WTC11 (cell line): ENCODE measurements at regions not wholly inside any gene's neighbourhood (a gene's known extent, or its start where the extent isn't known, plus 50 kb on each side); places are given as distances from the start of the nearest gene placed in this dataset.
"Not testable (repeated sequence)": the region's sequence is repeated elsewhere in the genome, so short reads cannot be mapped to it uniquely, and the experiment has no call there.

ENCODE experiments used
- ATAC-seq: fragments of 200-7000 bp; cut with Tn5 transposase; 2 replicates; pipeline ENCODE4 v1.10.0; 2021; ENCODE audit warnings: mild to moderate bottlenecking, moderate library complexity
- CTCF ChIA-PET: fragments of 300-600 bp; sonication (Branson Sonifier 250); formaldehyde crosslinking; loops from one replicate; lab custom pipeline; 2021; ENCODE audit warnings: antibody characterized with exemption; lab: Charles Lee
- POLR2A ChIA-PET: fragments of 350-600 bp; sonication (Branson Sonifier 250); formaldehyde crosslinking; loops from one replicate; lab custom pipeline; 2021; ENCODE audit warnings: antibody characterized with exemption; lab: Charles Lee
- DNase-seq: peaks from one replicate; pipeline ENCODE4 v3.0.0; 2021; ENCODE audit warnings: low spot score
- H3K27ac Mint-ChIP-seq: 2 replicates; pipeline ENCODE4 v1.8.0; 2021; ENCODE audit warnings: mixed read lengths
- H3K27me3 Mint-ChIP-seq: 2 replicates; pipeline ENCODE4 v1.8.0; 2021; ENCODE audit warnings: low read depth, mild to moderate bottlenecking, moderate library complexity, mixed read lengths
- H3K36me3 Mint-ChIP-seq: 2 replicates; pipeline ENCODE4 v1.8.0; 2021; ENCODE audit warnings: mixed read lengths
- H3K4me1 Mint-ChIP-seq: 2 replicates; pipeline ENCODE4 v1.8.0; 2022; ENCODE audit warnings: mixed read lengths
- H3K4me3 Mint-ChIP-seq: 2 replicates; pipeline ENCODE4 v1.8.0; 2021; ENCODE audit warnings: mild to moderate bottlenecking, moderate library complexity, mixed read lengths
- H3K9me3 Mint-ChIP-seq: 2 replicates; pipeline ENCODE4 v1.8.0; 2021; ENCODE audit warnings: mixed read lengths
- AR ChIP-seq: fragments of 250-450 bp; sonication (Bioruptor Pico); IDR thresholded peaks from 2 replicates; pipeline ENCODE4 v1.9.0; 2021; ENCODE audit warnings: mild to moderate bottlenecking
- CDX4 ChIP-seq: fragments of 250-450 bp; sonication (Bioruptor Pico); IDR thresholded peaks from 2 replicates; pipeline ENCODE4 v1.9.0; 2021; ENCODE audit warnings: moderate library complexity, mild to moderate bottlenecking, inconsistent platforms, borderline replicate concordance
- E2F1 ChIP-seq: sonication (generic); formaldehyde crosslinking; IDR thresholded peaks from 2 replicates; pipeline ENCODE4 v1.8.0; 2022; ENCODE audit warnings: mild to moderate bottlenecking, missing genetic modification reagents
- E2F5 ChIP-seq: sonication (generic); formaldehyde crosslinking; IDR thresholded peaks from 2 replicates; pipeline ENCODE4 v1.8.1; 2022; ENCODE audit warnings: mild to moderate bottlenecking, moderate library complexity, missing genetic modification reagents
- FOXP1 ChIP-seq: sonication (generic); formaldehyde crosslinking; IDR thresholded peaks from 2 replicates; pipeline ENCODE4 v1.8.0; 2022; ENCODE audit warnings: missing genetic modification reagents, mild to moderate bottlenecking, moderate library complexity, borderline replicate concordance
- GTF2I ChIP-seq: fragments of 250-450 bp; sonication (Bioruptor Pico); conservative IDR thresholded peaks from 2 replicates; pipeline ENCODE4 v1.4.0; 2021; ENCODE audit warnings: mild to moderate bottlenecking
- KAT7 ChIP-seq: sonication (generic); formaldehyde crosslinking; IDR thresholded peaks from 2 replicates; pipeline ENCODE4 v1.8.1; 2023; ENCODE audit warnings: missing genetic modification reagents, mild to moderate bottlenecking, borderline replicate concordance
- MAX ChIP-seq: sonication (generic); formaldehyde crosslinking; IDR thresholded peaks from 2 replicates; pipeline ENCODE4 v1.8.0; 2022; ENCODE audit warnings: mild to moderate bottlenecking, missing genetic modification reagents
- OVOL2 ChIP-seq: fragments of 250-450 bp; sonication (Bioruptor Pico); IDR thresholded peaks from 2 replicates; pipeline ENCODE4 v1.9.0; 2021; ENCODE audit warnings: mild to moderate bottlenecking, borderline replicate concordance
- RORB ChIP-seq: fragments of 250-450 bp; sonication (Bioruptor Pico); IDR thresholded peaks from 2 replicates; pipeline ENCODE4 v1.9.0; 2021; ENCODE audit warnings: mild to moderate bottlenecking
- SOX15 ChIP-seq: fragments of 250-450 bp; sonication (Bioruptor Pico); IDR thresholded peaks from 2 replicates; pipeline ENCODE4 v1.9.0; 2021; ENCODE audit warnings: mild to moderate bottlenecking
- STAT6 ChIP-seq: sonication (generic); formaldehyde crosslinking; conservative IDR thresholded peaks from 2 replicates; pipeline ENCODE4 v1.8.1; 2023; ENCODE audit warnings: mild to moderate bottlenecking, low read depth, missing genetic modification reagents, moderate library complexity
- TEAD1 ChIP-seq: sonication (generic); formaldehyde crosslinking; IDR thresholded peaks from 2 replicates; pipeline ENCODE4 v1.8.0; 2022; ENCODE audit warnings: mild to moderate bottlenecking, missing genetic modification reagents
- TP53 ChIP-seq: sonication (generic); formaldehyde crosslinking; IDR thresholded peaks from 2 replicates; pipeline ENCODE4 v1.8.1; 2023; ENCODE audit warnings: mild to moderate bottlenecking, missing genetic modification reagents
- ZMAT4 ChIP-seq: fragments of 250-450 bp; sonication (Bioruptor Pico); IDR thresholded peaks from 2 replicates; pipeline ENCODE4 v1.9.0; 2021; ENCODE audit warnings: mild to moderate bottlenecking
- ZNF317 ChIP-seq: sonication (generic); formaldehyde crosslinking; IDR thresholded peaks from 2 replicates; pipeline ENCODE4 v1.8.1; 2023; ENCODE audit warnings: low read depth, mild to moderate bottlenecking, moderate library complexity, missing genetic modification reagents, borderline replicate concordance
- ZNF416 ChIP-seq: fragments of 250-450 bp; sonication (Bioruptor Pico); IDR thresholded peaks from 2 replicates; pipeline ENCODE4 v1.9.0; 2021; ENCODE audit warnings: mild to moderate bottlenecking, inconsistent platforms

- Mint-ChIP-seq H3K9me3 (peaks cover 22% of the 10 kb centered on the region), H3K36me3 (peaks cover 6% of the 10 kb centered on the region; the same call in 1 of the 2 replicates), H3K27me3 (0 out of 2 replicates have a peak, but pooled peaks cover 6% of the 10 kb centered on the region), H3K27ac (no peak overlapping the region), H3K4me3 (no peak overlapping the region)
- DNase-seq (no peak), ATAC-seq (no peak)
- POLR2A ChIA-PET = interaction anchor here (0.9 kb wide), 1 partner anchor 73 kb away, joined by 3 read pairs; no protein-coding TSS in a partner anchor
- TF ChIP-seq CDX4 (CRISPR knock-in tag) (no peak), GTF2I (CRISPR knock-in tag) (no peak), TP53 (CRISPR knock-in tag) (no peak), ZMAT4 (CRISPR knock-in tag) (no peak), KAT7 (CRISPR knock-in tag) (no peak), AR (no peak), ZNF416 (CRISPR knock-in tag) (no peak), MAX (CRISPR knock-in tag) (no peak), OVOL2 (CRISPR knock-in tag) (no peak), E2F1 (CRISPR knock-in tag) (no peak), ZNF317 (no peak), SOX15 (CRISPR knock-in tag) (no peak), STAT6 (CRISPR knock-in tag) (no peak), RORB (CRISPR knock-in tag) (no peak), TEAD1 (CRISPR knock-in tag) (no peak), FOXP1 (CRISPR knock-in tag) (no peak), E2F5 (CRISPR knock-in tag) (no peak)
- TF ChIP-seq, all 79 proteins: peak for 0
- peaks cover 3% of the 10 kb centered on the region for H3K4me1 Mint-ChIP-seq
- CTCF ChIA-PET = no interaction called here
These were observed 108.8 kb upstream of the SYNCRIP start for GRCh38 chr6:85751374-85752055.

GRCh38 chr6:85750146-85750545 lies 107.5 kb upstream of the SYNCRIP start:
- H3K27me3 Mint-ChIP-seq, H3K36me3 Mint-ChIP-seq, H3K27ac Mint-ChIP-seq, DNase-seq, H3K4me3 Mint-ChIP-seq, H3K4me1 Mint-ChIP-seq, POLR2A ChIA-PET, ATAC-seq: not testable (repeated sequence)
- CTCF ChIA-PET = interaction anchor here (0.6 kb wide), 2 partner anchors 266 to 663 kb away, joined by 3 to 4 read pairs; no protein-coding TSS in a partner anchor
- H3K9me3 Mint-ChIP-seq = peaks cover 22% of the 10 kb centered on the region
